ENCODE measurements at regions not wholly inside any gene's neighbourhood (a gene's known extent, or its start where the extent isn't known, plus 50 kb on each side); places are given as distances from the start of the nearest gene placed in this dataset.
"Not testable (repeated sequence)": the region's sequence is repeated elsewhere in the genome, so short reads cannot be mapped to it uniquely, and the experiment has no call there.

GRCh38 chr4:3610851-3611250 is 78.6 kb upstream of the LRPAP1 start:
- DNase-seq (ENCODE audit: low spot score); intact Hi-C loops (cut with DNase I): not testable (repeated sequence)

DNA sequence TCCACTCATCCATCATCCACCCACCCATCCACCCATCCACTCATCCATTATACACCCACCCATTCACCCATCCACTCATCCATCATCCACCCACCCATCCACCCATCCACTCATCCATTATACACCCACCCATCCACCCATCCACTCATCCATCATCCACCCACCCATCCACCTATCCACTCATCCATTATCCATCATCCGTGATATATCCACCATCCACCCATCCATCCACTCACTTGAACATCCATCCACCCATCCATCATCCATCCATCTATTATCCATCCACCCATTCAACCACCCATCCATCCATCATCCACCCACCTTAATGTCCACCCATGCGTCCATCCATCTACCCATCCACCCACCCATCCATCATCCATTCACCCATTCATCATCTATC is 77.7 kb upstream of the LRPAP1 start:
- intact Hi-C loops (cut with DNase I); DNase-seq (ENCODE audit: low spot score): not testable (repeated sequence)

DNA sequence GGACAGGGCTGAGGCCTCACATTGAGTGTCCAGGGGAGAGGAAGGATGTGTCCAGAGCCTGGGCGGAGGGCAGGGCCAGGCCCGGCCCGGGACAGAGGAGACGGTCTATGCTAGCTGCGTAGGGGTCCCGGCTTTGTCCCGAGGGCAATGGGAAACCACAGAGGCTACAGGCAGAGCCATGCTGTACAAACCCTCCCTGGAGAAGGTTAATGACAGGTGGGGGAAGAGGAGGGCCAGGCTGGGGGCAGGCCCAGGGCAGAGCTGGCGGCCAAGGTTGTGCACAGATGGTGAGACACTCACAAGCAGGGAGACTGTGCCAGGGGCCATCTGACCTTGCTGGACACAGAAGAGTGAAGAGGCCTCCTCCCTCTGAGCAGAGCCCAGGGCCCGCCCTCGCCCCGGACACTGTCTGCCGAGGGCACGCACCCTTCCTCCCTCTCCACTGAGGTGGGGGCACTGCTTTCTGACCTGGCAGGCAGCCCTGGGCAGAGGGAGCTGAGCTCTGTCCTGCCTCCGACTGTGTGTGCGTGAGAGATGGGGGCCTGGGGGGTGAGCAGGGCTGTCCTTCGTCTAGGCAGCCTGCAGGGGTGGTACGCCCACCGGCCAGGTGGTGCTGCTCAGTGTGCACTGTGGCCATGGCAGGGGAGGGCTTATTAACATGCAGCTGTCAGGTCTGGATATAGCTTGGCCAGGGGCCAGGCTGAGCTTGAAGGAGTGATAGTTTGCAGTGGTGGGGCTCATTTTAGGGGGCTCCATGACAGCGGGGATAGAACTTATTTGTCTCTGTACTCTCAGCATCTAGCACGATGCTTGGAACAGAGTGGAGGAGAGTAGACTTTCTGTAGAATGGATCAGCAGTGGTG is 75.7 kb upstream of the LRPAP1 start:
- no peak for DNase-seq (ENCODE audit: low spot score)
- intact Hi-C loops (cut with DNase I): no loop called here

DNA sequence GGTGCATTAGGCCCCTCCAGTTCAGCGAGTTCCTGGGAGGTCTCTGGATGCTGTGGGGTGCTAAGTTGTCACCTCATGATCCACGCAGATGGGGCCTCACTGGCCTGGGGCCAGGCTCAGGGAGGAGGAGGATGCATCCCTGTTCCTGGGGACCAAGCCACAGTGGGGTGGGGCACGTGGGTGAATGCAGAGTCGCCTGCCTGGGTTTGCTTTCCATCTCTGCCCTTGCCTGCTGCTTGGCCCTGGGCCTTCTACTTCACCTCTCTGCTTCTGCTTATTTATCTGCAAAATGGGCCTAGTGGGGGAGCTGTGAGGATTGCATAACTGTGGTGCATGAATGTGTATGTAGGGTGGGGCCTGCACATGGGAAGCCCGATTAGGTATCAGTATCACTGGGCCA is 74.6 kb upstream of the LRPAP1 start:
- DNase-seq (ENCODE audit: low spot score); intact Hi-C loops (cut with DNase I): not testable (repeated sequence)

- DNase-seq (ENCODE audit: low spot score); intact Hi-C loops (cut with DNase I): not testable (repeated sequence)
These were observed 74.0 kb upstream of the LRPAP1 start for GRCh38 chr4:3606271-3606670.

DNA sequence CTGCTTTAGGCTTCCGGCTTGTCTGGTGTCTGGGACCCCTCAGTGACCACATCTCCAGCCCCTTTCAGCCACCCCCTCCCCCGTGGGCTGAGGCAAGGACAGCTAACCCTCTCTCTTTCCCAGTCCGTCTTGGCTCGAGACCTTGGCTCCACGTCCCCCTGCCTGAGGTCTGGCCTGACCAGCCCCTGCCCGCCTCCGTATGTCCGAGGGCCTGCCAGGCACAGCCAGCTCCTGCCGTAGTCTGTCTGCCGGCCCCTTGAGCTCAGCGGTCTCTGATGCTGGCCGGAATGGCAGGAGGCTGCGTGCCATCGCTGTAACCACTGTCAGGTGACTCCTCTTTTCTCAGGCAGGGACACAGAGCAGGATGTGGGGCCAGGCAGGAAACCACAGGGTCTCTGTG is 73.3 kb upstream of the LRPAP1 start:
- DNase-seq (ENCODE audit: low spot score): no peak
- intact Hi-C loops (cut with DNase I): no loop called here

DNA sequence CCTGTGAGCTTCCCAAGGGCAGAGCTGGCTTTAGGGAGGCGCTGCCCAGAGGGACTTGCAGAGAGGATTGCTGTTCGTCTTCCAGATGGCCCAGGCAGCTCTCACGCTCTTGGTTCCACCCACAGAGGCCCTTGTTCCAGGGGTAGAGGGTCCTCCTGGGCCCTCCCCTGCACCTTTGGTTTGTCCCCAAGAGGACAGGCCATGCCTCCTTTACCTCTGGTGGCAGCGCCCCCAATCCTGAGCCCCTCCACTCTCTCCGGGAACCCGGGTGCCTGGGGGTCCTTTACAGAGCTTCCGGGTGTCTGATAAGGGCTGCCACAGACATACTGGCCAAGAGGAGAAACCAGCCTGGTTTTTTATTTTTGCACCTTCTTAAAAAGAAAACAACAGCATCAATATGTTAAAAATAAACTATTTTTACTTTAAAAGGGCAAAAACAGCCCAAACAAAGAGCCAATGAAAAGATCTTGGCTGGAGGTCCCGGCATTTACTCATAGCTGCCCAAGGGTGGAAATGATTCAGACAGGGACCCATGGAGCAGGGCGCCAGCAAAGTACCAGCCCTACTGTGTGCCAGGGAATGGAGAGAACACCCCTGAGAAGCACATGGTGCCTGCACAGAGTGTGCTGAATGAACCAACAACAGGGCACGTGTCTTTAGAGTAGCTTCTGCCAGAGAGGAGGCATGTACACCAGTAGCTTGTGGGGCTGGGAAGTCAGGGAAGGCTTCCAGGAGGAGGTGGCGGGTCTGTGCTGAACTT is 70.8 kb upstream of the LRPAP1 start:
- DNase-seq (ENCODE audit: low spot score); intact Hi-C loops (cut with DNase I): not testable (repeated sequence)

DNA sequence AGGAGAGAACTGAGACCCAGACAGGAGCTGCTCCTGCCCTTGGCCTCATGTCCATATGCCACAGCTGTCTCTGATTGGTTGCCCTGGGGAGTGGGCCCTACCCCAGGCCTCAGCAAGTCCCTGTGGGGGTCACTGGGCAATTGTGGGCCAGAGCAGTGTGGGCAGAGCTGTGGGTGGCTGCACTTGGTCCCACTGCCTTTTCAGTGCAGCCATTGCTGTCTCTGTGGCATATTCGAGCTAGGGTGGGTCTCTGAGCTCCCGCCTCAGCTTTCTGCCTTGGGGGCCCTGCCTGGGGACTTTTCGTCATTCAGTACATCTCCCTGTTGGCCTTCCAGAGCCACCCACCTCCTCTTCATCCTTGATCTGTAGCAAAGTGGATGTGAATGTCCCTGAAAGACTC is 69.8 kb upstream of the LRPAP1 start:
- intact Hi-C loops (cut with DNase I): loop anchor here in 1 of 2 donors (2.0 kb wide), 1 partner anchor 33 kb away; no protein-coding TSS in a partner anchor
- no peak for DNase-seq (ENCODE audit: low spot score)

DNA sequence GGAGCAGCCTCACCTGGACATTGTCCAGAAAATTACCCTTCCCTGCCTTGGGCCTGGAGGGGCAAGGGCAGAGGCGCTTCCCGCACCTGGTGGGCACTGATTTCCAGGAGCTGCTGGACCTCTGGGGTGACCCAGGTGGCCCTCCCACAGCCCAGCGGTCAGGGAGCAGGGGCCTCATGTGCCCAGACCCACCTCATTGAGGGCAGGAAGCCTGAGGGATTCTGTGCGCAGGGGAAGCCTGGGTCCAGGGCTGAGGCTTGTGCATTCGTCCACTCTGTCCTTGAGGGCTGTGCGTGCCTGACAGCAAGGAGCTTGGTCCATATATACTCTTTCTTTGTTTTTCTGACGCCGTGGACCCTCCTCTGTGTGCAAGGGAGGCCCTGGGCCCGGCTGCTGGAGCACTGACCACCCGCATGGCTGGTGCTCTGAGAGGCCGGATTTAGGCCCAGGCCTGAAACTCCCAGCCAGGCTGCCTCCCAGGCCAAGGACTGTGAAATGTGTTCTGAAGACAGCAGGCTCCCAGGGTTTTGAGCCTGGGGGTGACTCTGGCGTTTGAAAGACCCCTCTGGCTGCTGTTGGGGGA is 69.0 kb upstream of the LRPAP1 start:
- intact Hi-C loops (cut with DNase I): loop anchor here in 1 of 2 donors (2.0 kb wide), 1 partner anchor 34 kb away; no protein-coding TSS in a partner anchor
- not testable (repeated sequence) for DNase-seq (ENCODE audit: low spot score)

- intact Hi-C loops (cut with DNase I): loop anchor here in 1 of 2 donors (2.0 kb wide), 1 partner anchor 35 kb away; no protein-coding TSS in a partner anchor
- no peak for DNase-seq (ENCODE audit: low spot score)
These were observed 67.7 kb upstream of the LRPAP1 start for GRCh38 chr4:3599951-3600350.

- DNase-seq (ENCODE audit: low spot score): no peak
- intact Hi-C loops (cut with DNase I): no loop called here
These were observed 66.5 kb upstream of the LRPAP1 start for GRCh38 chr4:3598695-3599227.

GRCh38 chr4:3597896-3598505 is 65.8 kb upstream of the LRPAP1 start:
- DNase-seq (ENCODE audit: low spot score); intact Hi-C loops (cut with DNase I): not testable (repeated sequence)

- DNase-seq (ENCODE audit: low spot score); intact Hi-C loops (cut with DNase I): not testable (repeated sequence)
These were observed 64.9 kb upstream of the LRPAP1 start for GRCh38 chr4:3596957-3597733.

- DNase-seq (ENCODE audit: low spot score); intact Hi-C loops (cut with DNase I): not testable (repeated sequence)
These were observed 63.5 kb upstream of the LRPAP1 start for GRCh38 chr4:3595627-3596291.

DNA sequence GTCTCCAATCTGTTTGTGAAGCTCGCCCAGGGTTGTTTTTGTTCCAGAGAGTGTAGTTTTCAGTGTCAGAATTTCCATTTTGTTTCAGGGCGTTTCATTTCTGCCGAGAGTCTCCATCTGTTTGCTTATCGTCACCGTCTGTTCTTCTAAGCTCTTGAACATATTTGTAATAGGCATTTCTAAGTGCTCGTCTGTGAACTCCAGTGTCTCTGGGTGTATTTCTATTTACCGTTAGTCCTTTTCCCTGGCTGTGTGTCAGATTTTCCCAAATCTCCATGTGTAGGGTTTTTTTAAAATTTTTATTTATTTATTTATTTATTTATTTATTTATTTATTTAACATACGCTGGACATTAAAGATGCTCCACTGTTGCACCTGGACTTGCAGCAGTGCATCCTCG is 62.5 kb upstream of the LRPAP1 start:
- DNase-seq (ENCODE audit: low spot score); intact Hi-C loops (cut with DNase I): not testable (repeated sequence)

DNA sequence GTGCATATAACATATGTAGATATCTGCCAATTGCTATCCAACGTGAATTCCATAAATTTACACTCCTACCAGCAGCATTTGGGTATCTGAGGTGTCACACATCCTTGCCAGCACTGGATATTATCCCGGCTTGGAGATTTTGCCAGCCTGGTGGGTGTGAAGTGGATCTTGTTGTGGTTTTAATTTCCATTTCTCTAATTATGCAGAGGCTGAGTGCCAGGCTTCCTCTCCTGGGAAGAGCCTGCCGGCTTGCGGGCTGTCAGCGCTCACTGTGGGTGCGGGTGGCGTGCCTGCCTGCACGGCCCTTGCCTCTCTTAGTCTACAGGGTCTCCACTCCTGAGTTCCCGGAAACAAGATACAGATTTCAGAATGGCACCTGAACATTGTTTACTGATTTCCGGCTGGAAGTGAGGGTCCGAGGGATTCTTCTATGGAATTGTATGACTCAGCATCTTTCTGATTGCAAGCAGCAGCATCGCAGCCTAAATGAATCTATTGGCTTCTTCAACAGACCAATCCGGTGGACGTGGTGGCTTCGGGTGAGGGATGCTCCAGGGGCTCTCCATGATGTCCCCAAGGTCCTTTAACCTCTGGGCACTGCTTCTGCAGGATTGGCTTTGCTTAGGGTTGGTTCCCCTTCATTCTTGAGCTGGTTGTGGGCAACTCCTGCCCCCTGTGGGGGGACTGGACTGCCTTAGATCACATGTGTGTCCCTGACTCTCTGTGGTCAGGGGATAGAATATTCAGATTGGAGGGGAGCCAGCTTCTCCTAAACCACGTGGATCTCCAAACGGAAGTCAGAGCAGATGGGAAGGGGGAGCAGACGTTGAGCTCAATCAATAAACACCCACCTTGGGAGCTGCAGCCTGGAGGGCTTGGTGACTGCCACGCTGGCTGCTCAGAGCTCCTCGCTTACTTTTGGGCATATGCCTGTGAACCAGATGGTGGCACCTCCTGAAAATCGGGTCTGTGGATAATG is 58.0 kb upstream of the LRPAP1 start:
- intact Hi-C loops (cut with DNase I): not testable (repeated sequence)
- peak; percentile 38 for DNase-seq (ENCODE audit: low spot score)

GRCh38 chr4:3589379-3589778 is 57.2 kb upstream of the LRPAP1 start:
- intact Hi-C loops (cut with DNase I): not testable (repeated sequence)
- DNase-seq (ENCODE audit: low spot score): peak; percentile 43

Measured in posterior vena cava (tissue), 2 donors.